Suppressor macrophage treated with lipopolysaccharide for 4 hours (primary cell): ENCODE measurements at regions not wholly inside any gene's neighbourhood (a gene's known extent, or its start where the extent isn't known, plus 50 kb on each side); places are given as distances from the start of the nearest gene placed in this dataset.

ENCODE experiments used
- DNase-seq: peaks from one replicate; pipeline ENCODE4 v3.0.0-alpha.2; 2020

DNA sequence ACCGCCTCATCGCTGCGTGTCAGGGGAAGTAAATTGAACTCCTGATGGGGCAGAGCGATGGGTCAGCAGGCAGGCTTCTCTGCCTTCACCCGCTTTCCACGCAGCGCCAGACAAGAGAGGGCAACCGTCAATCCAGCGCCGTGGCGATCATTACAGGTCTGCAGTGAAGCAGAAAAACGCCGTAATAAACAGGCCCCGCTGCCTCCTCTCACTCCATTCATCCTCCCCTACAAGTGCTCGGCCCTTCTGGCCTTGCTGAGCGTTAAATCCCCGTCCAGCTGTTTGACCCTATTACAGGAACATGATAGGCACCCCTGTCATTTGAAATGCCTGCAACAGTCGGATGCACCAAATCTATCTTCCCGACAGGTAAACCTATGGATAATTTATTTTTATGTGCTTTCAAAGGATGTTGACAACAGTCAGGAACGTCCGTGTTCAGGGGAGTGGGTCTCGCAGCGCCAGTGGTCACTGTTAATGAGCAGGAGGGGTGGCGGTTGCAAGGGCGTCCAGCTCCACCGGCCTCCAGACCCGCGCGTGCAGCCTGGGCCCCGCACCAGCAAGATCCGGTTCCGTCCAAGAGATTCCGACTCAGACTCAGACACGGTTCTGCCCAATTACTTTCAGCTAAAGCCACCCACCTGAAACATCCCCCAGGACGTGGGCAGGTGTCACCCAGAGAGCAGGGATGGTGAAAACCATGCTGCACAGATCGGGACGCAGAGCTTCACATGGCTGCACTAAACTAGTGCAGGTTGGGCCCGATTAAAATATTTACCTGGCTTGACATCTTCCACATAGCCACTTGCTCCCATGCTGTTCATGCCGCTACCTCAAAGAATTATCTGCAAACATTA is 508.0 kb upstream of the MGMT start:
- no peak for DNase-seq

DNA sequence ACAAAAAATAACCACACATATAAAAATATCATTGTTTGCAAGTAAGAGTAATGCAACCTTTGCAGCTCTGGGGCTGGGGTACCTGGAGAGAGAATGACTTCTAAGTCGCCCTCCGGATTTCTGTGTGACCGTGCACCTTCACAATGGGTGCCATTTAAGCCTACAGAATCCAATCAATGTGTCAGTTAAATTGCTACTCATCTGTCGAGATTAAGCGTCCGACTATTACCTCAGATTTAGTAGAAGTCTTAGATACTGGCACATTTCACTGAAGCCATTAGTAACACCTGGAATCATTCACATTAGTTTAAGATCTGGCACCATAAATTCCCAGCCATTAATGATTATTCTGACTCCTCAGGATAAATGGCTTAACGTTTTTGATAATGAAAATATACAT is 507.3 kb upstream of the MGMT start:
- DNase-seq: no peak

- DNase-seq: no peak
Measured at GRCh38 chr10:128960517-128960916, 506.5 kb upstream of the MGMT start.

DNA sequence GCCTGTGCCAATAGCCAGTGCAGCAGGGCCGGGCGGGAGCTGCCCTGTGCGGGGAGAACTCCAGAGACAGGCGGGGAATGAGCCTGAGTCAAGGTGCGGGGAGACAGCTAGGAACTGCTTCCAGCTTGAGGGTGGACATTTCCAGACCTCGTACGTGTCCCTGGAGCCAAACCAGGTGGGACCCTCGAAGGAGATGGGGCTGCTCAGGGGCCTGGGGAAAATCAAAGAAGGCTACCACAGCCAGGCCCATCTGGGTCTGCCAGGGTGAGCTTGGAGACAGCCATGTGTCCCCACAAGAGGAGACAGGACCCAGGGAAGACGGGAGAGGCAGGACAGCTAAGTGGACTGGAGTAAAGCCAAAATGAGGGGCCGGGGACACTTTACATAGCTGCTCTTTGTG is 504.9 kb upstream of the MGMT start:
- no peak for DNase-seq

DNA sequence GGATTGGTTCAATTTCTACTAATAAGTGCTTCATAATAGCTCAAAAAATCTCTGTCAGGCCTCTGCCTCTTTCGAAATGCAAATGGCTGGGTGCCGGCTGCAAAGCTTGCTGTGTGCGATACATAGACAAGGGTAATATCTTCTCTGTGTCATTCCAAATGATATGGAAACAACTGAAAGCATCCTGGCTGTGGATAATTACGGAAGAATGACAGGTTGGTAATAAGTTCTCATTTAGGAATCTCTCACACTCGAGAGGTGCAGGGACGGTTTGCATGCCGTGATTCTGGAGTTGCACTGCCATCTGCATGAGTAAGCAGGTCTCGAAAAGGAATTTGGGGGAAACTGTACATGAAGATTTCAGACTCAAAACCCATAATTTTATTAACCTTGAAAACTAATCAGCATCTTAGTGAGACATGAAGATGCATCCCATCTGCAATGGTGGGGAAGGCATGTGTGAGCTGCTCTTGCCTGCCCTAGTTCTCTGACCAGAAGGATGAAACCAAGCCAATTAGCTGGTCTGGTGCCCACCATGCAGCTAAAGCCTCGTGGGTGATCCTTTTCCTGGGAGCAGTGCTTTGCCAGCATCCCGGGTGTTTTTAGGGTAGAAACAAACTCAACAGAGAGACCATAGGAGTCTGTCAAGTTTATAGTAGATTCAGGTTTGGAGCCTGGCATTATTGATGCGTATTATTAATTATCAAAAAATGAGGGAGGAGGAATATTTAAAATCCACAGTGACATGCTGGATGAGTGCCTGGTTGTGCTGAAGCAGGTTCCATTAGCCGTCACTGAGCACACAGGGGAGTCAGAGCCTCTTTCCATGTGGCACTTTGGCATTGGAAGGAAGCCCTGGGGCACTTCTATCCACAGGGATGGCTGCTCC is 503.6 kb upstream of the MGMT start:
- DNase-seq: no peak

GRCh38 chr10:128964100-128964403 is 503.0 kb upstream of the MGMT start:
- DNase-seq: no peak

DNA sequence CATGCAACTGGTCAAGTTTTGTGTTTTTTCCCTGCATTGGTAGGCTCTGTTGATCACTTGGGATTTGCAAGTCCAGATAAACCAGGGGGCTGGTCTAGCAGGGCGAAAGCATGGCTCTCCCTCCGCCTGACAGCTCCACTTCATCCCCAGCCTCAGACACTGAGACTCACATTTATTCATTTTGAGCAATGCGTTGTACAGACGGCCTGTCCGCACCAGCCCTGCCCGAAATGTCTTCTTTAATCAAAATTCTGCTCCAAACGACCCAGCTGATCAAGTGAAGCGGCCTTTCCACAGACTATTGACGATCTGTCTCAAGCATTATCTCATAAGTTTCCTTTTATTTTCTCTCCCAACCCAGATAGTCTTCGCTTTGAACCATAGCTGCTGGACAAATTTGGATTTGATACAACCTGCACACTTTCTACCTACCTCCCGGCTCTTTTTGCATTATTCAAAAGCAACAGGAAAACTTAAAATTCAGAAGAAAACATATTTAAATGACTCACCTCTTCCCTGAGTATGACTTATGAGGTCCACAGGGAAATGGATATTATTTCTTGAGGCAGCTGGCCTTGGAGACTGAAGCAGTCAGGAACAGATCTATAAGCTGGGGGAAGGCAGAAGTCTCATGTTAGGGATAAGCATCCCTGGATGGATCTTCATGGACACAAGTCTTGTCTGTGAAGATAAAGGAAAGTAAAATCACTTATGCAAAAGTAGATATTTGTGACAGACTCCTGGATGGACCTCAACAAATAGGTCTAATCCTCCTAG is 498.9 kb upstream of the MGMT start:
- DNase-seq: no peak

GRCh38 chr10:128969551-128969950 is 497.5 kb upstream of the MGMT start:
- no peak for DNase-seq

DNA sequence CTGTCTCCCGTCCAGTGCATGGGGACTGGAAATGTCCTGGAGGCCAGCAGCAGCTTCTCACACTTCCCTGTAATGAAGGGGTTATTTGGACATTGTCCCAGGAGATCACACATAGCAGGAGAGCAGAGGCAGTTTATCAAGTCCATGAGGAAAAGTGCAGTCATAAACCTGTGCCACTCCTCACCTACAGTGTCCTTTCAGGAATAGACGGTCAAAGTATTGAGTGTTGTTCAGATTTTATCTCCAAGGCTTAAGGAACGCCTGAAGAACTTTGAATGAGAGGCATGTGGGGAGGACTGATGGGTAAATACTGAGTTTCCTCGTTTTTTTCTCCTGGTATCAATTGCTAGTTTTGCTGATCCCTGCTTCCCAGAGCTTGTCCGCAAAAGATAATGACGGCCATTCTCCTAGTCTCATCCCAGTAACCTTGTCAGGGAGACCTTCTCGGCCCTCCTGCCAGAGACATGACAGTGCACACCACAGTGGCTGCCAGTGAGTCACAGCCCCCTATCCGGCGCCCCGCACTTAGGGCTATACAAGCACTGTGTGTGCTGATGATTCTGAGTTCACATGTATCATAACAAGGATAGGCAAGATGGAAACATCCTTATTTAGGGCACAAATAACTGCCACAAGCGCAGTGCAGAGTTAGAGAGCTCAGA is 495.5 kb upstream of the MGMT start:
- no peak for DNase-seq

DNA sequence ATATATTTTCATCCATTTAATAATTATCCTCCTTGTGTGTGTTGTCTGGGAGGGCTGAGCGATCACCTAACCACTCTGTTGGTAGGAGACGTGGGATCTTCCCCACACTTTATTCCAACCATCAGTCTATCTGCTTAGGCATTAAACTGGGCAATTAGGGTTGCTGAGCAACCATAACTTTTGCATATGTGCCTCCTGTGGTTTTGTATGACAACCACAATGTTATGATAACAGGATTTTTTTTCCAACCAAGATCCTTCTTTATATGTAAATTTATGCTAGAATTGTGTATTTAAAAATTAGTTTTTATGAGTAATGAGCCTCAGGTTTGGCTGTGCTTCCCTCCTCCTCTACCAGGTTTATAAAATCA is 495.0 kb upstream of the MGMT start:
- DNase-seq: no peak

DNA sequence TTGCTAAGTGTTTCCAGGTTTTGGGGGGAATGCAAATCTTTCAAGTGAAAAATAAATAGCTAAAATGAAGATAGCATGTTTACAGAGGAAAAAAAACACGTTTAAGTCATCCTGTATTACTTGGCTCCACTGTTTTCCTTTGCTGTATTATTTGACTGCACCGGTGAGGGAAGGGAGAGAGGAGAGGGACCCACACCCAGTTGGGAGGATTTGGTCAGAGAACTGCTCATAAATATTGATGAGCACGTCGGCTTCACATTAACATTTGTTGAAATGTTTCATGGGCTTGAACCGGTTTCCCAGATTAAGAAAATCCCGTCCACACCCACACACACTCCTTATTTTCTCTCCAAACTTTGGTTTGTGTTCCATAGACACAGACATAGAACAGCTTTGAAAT is 493.8 kb upstream of the MGMT start:
- no peak for DNase-seq

- DNase-seq: no peak
Measured at GRCh38 chr10:128976856-128977255, 490.2 kb upstream of the MGMT start.

DNA sequence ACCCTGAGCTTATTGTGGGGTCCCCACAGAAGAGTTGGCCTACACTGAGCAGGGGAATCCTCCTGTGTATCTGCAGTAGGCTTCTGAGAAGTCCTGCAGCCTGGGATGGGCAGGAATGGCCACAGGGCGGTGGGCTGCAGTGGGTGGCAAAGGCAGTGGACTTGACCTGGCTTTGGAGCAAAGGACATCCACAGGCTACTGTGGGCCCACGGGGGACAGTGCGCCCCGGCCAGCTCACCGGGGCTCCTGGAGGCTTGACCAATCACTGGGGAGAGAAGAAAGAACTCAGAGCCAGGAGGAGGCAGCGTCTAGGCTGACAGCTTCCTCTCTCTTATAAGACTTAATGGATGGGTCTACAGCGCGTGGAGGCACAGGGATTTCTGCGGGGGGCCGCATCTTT is 488.8 kb upstream of the MGMT start:
- DNase-seq: no peak

- DNase-seq: no peak
Measured at GRCh38 chr10:128979405-128979804, 487.6 kb upstream of the MGMT start.

DNA sequence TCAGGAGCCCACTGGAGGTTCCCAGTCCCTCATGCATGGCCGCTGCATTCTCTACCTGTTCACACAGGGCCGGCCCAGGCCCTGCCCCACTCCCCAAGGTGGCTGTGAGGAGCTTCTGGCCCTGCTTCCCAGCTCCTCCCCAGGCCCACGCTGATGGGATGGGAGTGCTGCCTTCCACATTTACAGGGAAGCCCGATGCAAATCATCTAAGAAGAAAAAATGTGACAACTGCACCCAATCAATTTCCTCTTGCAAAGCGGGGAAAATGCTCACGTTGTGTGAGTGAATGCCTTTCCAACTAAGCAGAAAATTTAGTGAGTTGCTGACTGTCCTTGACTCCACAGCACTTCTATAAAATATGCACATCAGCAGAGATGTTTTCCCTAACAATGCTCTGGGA is 485.8 kb upstream of the MGMT start:
- DNase-seq: no peak

DNA sequence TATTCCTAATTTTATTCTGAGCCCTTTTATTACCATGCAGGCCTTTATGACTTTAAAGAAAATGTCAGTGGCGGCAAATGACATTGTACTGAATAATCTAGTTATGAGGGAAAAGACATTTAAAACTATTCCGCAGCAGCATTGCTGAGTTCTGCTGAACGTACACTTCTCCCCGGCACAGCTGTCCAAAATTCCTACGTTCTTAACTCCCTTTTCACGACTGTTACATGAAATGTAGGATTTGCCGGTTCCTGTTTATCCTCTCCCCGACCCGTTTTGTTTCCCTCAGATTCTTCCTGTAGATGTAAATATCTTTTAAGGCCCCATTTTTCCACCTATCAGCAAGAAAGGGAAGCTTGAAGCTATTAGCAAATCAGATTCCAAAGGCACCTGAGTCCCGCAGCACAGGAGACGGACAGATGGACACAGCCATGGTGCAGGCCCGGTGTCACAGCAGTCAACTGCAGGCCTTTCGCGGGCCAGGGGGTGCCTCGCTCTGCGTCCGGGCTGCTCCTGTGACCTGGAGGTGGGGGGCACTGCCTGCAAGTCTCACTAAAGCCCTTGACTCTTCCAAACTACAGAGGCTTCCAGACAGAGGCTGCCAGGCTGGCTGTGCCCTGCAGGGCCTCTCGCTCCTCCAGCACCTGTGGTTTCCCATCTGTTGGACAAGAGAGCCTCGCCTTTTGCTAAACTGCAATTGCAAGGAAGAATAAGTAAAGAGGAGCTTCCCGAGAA is 485.0 kb upstream of the MGMT start:
- DNase-seq: no peak

- DNase-seq: no peak
Measured at GRCh38 chr10:128982616-128982915, 484.5 kb upstream of the MGMT start.

DNA sequence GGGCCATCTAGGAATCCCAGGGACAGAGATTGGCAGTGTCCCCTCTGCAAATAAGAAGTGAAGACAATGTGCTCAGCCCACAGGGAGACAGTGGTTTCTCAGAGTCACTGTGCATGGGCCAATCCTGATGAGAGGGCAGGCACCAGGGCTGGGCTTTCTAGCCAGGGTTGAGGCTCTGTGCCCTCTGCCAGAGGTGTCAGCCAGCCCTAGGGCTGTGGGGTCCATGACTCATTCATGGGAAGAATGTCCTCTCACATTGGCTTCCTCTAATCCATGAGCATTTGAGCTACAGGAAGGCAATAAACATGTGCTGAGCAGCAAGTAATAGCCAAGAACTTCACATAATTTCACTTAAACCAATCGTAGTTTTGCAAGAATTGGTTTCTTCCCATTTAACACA is 482.0 kb upstream of the MGMT start:
- no peak for DNase-seq

DNA sequence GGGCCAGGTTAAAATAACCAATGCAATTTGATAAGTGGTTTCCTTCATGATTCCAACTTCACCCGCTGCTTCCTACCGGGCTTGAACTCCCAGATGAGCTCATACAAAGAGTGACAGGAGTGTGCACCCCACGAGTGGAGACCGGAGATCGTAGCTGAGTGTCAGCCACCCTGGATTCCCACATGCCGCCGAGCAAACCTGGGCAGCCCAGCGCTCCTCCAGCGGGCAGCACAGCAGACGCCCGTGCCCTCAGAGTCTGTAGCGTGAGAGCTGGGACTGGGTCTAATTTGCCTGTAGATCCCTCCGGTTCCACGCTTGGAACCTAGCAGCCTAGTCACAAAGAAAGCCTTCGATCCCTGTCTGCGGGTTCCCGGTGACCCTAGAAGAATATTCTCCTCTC is 476.1 kb upstream of the MGMT start:
- no peak for DNase-seq

DNA sequence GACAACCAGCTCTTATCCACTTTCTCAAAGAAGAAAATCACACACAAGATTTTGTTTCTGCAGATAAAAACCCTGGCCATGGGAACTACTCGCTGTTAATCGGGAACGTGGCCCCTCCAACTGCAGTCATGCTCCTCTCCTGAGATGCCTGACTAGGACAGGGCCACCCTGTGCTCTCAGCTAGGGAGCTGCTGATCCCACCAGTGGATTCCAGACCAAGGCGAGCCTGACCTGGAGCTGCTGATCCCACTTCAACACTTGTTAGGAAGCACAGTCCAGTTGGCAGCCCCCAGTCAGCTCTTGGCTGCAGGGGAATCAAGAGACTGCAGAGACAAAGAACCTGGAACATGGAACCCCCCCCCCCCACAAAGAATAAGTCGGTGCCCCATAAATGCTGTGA is 474.3 kb upstream of the MGMT start:
- DNase-seq: no peak

DNA sequence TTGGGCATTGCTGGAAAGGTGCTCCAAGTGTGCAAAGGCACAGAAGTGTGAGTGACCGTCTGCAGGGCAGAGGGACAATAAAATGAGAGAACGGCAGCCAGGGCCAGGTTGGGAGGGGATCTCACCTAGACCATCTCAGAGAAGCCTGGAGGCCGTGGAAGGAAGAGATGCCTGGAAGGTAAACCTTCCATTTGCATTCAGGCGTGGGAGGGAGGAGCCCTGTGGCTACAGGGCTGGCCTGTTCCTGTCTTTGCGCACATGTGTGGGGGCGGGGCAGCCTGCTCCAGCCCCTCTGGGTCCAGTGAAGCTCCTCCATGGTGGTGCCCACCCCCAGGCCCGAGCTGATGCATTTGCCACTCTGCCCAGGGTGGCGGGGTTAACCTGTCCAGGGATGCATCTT is 473.6 kb upstream of the MGMT start:
- DNase-seq: no peak

DNA sequence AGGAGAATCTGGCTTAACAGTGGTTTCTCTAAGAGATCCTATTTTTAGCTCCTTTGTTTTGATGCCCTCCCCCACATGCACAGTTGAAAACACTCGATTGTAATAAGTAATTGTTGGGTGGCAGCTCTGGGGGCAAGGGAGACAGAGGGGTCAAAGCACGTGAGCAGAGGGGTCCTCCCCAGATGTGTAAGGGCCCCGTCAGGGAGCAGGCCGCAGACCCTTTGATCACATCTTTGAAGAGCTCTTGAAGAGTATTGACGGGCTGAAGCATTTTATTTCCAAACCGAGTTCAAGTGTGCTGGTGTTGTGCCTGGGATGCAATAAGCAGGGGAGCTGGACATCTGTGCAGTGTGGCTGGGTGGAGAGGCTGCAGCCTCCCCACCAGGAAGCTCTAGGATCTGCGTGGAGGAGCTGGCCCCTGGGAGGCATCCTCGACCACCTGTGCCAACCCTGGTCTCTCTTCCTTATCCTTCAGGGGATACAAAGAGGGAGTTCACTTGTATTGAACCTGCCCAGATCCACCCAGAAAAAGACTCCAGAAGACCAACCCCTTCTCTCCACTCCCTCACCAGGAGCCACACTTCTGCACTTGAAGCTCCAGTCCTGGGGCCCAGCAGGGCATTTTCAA is 473.0 kb upstream of the MGMT start:
- no peak for DNase-seq
